ENCODE measurements at regions not wholly inside any gene's neighbourhood (a gene's known extent, or its start where the extent isn't known, plus 50 kb on each side); places are given as distances from the start of the nearest gene placed in this dataset.
A peak's percentile ranks its signal among the peaks of the same experiment; 100 is the strongest.

DNA sequence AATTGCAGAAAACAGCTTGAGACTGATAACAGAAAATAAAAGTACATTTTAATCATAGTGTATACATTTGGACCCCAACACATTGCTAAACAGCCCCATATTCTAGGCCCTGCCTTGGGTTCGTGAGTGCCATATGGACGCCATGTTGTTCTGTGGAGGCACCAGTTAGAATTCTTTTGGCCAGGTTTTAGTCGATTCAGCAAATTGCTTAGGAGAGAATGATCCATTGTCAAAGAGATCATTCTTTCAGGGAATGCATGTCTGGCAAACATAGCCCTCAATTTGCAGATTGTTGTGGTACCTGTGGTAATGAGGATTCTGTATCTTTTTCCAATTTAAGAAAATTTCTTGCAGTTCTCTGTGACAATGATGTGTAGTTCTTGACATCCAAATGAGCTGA, 183.6 kb upstream of the DDHD1 start (continued):
- TF ChIP-seq MAFG (tag; conservative IDR thresholded peaks at IDR 0.05) (0 out of 2 replicates have a peak, but pooled peaks have one; percentile 39), ZNF316 (IDR thresholded peaks at IDR 0.05) (peak; percentile 53), TCF7 (IDR thresholded peaks at IDR 0.05; ENCODE audit: borderline replicate concordance) (no peak), DEAF1 (CRISPR knock-in tag; IDR thresholded peaks at IDR 0.05) (no peak), WHSC1 (IDR thresholded peaks at IDR 0.05; ENCODE audit: low read length) (no peak), MAFF (IDR thresholded peaks at IDR 0.05; ENCODE audit: low read length) (peak; percentile 32; the same call in 1 of the 2 replicates), E2F5 (CRISPR knock-in tag; IDR thresholded peaks at IDR 0.05) (no peak), SIRT6 (IDR thresholded peaks at IDR 0.05; ENCODE audit: low read depth, low read length) (no peak), U2AF2 (optimal IDR thresholded peaks at IDR 0.05; ENCODE audit: low read depth, low read length) (no peak)

DNA sequence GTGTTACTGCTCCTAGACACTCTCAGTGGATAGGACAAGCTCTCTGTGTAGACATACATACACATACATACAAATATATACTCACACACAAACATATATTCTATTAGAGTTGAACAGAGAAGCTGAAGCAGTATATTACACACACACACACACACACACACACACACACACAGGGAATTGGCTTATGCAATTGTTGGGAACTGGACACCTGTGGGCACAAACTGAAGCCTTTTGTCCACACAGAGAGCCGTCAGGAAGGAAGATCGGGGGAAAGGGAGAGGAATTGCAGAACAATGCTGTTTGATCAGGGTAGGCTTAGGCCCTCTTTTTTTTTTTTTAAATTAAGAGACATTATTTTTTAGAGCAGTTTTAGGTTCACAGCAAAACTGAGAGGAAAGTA, 180.7 kb upstream of the DDHD1 start:
- H3K36me3 ChIP-seq (ENCODE audit: control insufficient read depth, insufficient read depth, low read length): no peaks in the 10 kb centered on the region
- POLR2A ChIA-PET: interaction anchor here (1.1 kb wide), 1 partner anchor 8 kb away, joined by 4 read pairs; no protein-coding TSS in a partner anchor
- no peaks in the 10 kb centered on the region for H3K9me1 ChIP-seq (ENCODE audit: control insufficient read depth, insufficient read depth, low read length)
- FAIRE-seq: no peak
- no peak for ATAC-seq
- no peaks in the 10 kb centered on the region for H3K79me2 ChIP-seq (ENCODE audit: control insufficient read depth, insufficient read depth, low read length)
- BruUV-seq (replicated peaks): no TSS peak
- no peak overlapping the region for H3K4me3 ChIP-seq
- no peaks in the 10 kb centered on the region for H3K27me3 ChIP-seq (ENCODE audit: control insufficient read depth in 2 of 2, insufficient read depth in 2 of 2, low read length in 2 of 2)
- H4K20me1 ChIP-seq (replicated peaks; ENCODE audit: control insufficient read depth, insufficient read depth, low read length): no peaks in the 10 kb centered on the region
- in situ Hi-C loops (cut with MboI): no loop called here
- no peak overlapping the region for H3K27ac ChIP-seq (ENCODE audit: extremely low read depth, low read depth, low read length)
- H3K4me1 ChIP-seq (replicated peaks in 1 of 2; ENCODE audit: control insufficient read depth in 2 of 2, insufficient read depth in 2 of 2, low read length in 2 of 2): no peaks in the 10 kb centered on the region
- no peak overlapping the region for H2AFZ ChIP-seq (ENCODE audit: low read depth, low read length)
- intact Hi-C loops (cut with micrococcal nuclease): no loop called here
- 10% methylated on average over 2 of the region's 2 CpGs for WGBS (ENCODE audit: insufficient coverage, low coverage, missing lambda C conversion rate)
- no peak overlapping the region for H3K9ac ChIP-seq (ENCODE audit: insufficient read depth in 1 of 2, low read depth in 2 of 2, low read length in 2 of 2)
- no peaks in the 10 kb centered on the region for H3K9me3 ChIP-seq (replicated peaks; ENCODE audit: control insufficient read depth, insufficient read depth, low read depth, low read length)
- H3K4me2 ChIP-seq (ENCODE audit: insufficient read depth, low read length): no peak overlapping the region
- CTCF ChIA-PET (ENCODE audit: low intra/inter-chr PET ratio): no interaction called here
- no peak for DNase-seq (ENCODE audit: extremely low read depth in 1 of 4, low spot score in 3 of 4)
- TF ChIP-seq, protein P1, sequence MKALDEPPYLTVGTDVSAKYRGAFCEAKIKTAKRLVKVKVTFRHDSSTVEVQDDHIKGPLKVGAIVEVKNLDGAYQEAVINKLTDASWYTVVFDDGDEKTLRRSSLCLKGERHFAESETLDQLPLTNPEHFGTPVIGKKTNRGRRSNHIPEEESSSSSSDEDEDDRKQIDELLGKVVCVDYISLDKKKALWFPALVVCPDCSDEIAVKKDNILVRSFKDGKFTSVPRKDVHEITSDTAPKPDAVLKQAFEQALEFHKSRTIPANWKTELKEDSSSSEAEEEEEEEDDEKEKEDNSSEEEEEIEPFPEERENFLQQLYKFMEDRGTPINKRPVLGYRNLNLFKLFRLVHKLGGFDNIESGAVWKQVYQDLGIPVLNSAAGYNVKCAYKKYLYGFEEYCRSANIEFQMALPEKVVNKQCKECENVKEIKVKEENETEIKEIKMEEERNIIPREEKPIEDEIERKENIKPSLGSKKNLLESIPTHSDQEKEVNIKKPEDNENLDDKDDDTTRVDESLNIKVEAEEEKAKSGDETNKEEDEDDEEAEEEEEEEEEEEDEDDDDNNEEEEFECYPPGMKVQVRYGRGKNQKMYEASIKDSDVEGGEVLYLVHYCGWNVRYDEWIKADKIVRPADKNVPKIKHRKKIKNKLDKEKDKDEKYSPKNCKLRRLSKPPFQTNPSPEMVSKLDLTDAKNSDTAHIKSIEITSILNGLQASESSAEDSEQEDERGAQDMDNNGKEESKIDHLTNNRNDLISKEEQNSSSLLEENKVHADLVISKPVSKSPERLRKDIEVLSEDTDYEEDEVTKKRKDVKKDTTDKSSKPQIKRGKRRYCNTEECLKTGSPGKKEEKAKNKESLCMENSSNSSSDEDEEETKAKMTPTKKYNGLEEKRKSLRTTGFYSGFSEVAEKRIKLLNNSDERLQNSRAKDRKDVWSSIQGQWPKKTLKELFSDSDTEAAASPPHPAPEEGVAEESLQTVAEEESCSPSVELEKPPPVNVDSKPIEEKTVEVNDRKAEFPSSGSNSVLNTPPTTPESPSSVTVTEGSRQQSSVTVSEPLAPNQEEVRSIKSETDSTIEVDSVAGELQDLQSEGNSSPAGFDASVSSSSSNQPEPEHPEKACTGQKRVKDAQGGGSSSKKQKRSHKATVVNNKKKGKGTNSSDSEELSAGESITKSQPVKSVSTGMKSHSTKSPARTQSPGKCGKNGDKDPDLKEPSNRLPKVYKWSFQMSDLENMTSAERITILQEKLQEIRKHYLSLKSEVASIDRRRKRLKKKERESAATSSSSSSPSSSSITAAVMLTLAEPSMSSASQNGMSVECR (CRISPR knock-in tag; IDR thresholded peaks at IDR 0.05): no peak
- TF ChIP-seq BRCA1 (IDR thresholded peaks at IDR 0.05) (no peak), BRCA1 (CRISPR knock-in tag; IDR thresholded peaks at IDR 0.05) (no peak), FOXA3 (CRISPR knock-in tag; conservative IDR thresholded peaks at IDR 0.05 in 1 of 2, IDR thresholded peaks at IDR 0.05 in 1 of 2) (no peak), FOSL1 (tag; conservative IDR thresholded peaks at IDR 0.05) (no peak), KLF6 (CRISPR knock-in tag; IDR thresholded peaks at IDR 0.05; ENCODE audit: borderline replicate concordance) (no peak)
- TF ChIP-seq, protein P2, sequence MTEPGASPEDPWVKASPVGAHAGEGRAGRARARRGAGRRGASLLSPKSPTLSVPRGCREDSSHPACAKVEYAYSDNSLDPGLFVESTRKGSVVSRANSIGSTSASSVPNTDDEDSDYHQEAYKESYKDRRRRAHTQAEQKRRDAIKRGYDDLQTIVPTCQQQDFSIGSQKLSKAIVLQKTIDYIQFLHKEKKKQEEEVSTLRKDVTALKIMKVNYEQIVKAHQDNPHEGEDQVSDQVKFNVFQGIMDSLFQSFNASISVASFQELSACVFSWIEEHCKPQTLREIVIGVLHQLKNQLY (CRISPR knock-in tag; conservative IDR thresholded peaks at IDR 0.05): no peak
